HG03095 (cell line): ENCODE measurements at regions not wholly inside any gene's neighbourhood (a gene's known extent, or its start where the extent isn't known, plus 50 kb on each side); places are given as distances from the start of the nearest gene placed in this dataset.
"Not testable (repeated sequence)": the region's sequence is repeated elsewhere in the genome, so short reads cannot be mapped to it uniquely, and the experiment has no call there.

Experiments
- ATAC-seq: cut with Tn5 transposase; IDR thresholded peaks from one replicate; pipeline ENCODE4 v1.9.1; 2021; ENCODE audit warnings: moderate library complexity; ENCODE audit not compliant: unreplicated experiment

- not testable (repeated sequence) for ATAC-seq
Measured at GRCh38 chr2:87424763-87425154, 323.1 kb upstream of the PLGLB2 start.

DNA sequence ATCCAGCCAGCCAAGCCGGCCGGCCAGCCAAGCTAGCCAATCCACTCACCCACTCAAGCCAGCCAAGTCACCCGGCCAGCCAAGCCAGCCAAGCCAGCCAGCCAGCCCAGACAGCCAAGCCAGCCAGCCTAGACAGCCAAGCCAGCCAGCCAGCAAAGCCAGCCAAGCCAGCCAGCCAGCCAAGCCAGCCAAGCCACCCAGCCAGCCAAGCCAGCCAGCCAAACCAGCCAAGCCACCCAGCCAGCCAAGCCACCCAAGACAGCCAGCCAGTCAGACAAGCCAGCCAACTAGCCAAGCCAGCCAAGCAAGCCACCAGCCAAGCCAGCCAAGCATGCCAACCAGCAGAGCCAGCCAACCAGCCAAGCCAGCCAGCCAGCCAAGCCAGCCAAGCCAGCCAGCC lies 322.7 kb upstream of the PLGLB2 start:
- ATAC-seq: not testable (repeated sequence)

DNA sequence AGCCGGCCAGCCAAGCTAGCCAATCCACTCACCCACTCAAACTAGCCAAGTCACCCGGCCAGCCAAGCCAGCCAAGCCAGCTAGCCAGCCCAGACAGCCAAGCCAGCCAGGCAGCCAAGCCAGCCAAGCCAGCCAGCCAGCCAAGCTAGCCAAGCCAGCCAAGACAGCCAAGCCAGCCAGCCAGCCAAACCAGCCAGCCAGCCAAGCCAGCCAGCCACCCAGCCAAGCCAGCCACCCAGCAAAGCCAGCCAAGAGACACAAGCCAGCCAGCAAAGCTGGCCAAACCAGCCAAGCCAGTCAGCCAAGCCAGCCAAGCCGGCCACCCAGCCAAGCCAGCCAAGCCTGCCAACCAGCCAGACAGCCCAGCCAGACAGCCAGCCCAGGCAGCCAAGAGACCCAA lies 322.2 kb upstream of the PLGLB2 start:
- ATAC-seq: not testable (repeated sequence)

GRCh38 chr2:87428452-87429130 lies 319.3 kb upstream of the PLGLB2 start:
- ATAC-seq: not testable (repeated sequence)

DNA sequence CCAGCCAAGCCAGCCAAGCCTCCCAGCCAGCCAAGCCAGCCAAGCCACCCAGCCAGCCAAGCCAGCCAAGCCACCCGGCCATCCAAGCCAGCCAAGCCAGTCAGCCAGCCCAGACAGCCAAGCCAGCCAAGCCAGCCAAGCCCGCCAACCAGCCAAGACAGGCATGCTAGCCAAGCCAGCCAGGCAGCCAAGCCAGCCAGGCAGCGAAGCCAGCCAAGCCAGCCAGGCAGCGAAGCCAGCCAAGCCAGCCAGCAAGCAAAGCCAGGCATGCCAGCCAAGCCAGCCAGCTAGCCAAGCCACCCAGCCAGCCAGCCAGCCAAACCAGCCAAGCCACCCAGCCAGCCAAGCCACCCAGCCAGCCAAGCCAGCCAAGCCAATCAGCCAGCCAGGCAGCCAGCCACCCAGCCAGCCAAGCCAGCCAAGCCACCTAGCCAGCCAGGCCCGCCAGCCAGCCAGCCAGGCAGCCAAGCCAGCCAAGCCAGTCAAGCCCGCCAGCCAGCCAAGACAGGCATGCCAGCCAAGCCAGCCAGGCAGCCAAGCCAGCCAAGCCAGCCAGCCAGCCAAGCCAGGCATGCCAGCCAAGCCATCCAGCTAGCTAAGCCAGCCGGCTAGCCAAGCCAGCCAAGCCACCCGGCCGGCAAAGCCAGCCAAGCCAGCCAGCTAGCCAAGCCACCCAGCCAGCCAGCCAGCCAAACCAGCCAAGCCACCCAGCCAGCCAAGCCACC lies 318.5 kb upstream of the PLGLB2 start:
- ATAC-seq: not testable (repeated sequence)

- ATAC-seq: not testable (repeated sequence)
Measured at GRCh38 chr2:87429931-87430275, 318.0 kb upstream of the PLGLB2 start.

DNA sequence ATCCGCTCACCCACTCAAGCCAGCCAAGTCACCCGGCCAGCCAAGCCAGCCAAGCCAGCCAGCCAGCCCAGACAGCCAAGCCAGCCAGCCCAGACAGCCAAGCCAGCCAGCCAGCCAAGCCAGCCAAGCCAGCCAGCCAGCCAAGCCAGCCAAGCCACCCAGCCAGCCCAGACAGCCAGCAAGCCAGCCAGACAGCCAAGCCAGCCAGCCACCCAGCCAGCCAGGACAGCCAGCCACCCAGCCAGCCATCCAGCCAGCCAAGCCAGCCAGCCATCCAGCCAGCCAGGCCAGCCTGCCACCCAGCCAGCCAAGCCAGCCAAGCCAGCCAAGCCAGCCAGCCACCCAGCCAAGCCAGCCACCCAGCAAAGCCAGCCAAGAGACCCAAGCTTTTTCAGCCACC lies 316.8 kb upstream of the PLGLB2 start:
- ATAC-seq: not testable (repeated sequence)

- ATAC-seq: not testable (repeated sequence)
Measured at GRCh38 chr2:87432711-87433453, 315.0 kb upstream of the PLGLB2 start.

DNA sequence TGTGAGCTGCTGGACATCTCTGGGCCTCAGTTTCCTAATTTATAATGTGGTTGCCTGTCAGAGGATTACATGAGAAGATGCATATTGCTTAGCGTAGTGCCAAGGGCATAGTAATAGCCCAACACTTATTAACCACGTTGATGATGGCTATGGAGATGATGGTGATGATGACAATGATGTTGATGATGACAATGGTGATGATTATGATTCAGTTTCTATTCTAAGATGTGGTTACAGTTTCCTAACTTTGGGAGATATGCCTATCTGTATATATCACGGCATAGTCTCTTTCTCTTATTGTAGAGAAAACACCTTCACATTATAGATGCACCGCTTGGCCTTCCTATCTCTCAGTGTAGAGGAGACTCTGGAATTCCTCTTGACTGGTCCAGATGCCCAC lies 311.9 kb upstream of the PLGLB2 start:
- not testable (repeated sequence) for ATAC-seq

GRCh38 chr2:87437701-87438260 lies 310.1 kb upstream of the PLGLB2 start:
- ATAC-seq: not testable (repeated sequence)

GRCh38 chr2:87438780-87439454 lies 309.0 kb upstream of the PLGLB2 start:
- ATAC-seq: not testable (repeated sequence)

DNA sequence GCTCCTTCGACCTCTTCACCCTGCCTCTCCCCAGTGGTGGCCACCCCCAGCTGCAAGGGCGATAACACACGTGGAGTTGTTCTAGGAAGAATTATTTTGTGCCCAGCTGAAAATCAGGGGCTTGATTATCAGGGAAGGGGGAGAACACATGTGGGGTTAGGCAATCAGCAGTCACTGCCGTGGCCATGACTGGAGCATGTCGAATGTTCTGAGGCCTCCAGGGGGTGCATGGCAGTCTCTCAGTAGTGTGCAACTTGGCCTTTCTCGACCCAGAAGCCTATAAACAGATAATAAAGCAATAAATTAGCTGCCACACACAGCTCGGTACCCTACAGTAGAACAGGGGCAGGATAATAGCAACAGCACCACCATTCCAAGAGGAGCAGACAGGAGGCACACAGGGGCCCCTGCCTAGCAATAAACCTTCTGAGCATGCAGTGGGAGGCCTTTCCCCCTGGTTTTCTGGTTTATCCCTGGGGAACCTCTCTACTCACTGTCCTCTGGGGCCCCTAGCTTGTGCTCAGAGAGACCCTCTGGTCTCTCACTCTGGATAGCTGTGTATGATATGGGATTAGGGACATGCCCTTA lies 308.2 kb upstream of the PLGLB2 start:
- ATAC-seq: not testable (repeated sequence)

- not testable (repeated sequence) for ATAC-seq
Measured at GRCh38 chr2:87440650-87441049, 307.2 kb upstream of the PLGLB2 start.

GRCh38 chr2:87441375-87441774 lies 306.5 kb upstream of the PLGLB2 start:
- ATAC-seq: not testable (repeated sequence)

- peak; percentile 98 for ATAC-seq
Measured at GRCh38 chr2:87442983-87443577, 304.8 kb upstream of the PLGLB2 start.

GRCh38 chr2:87444951-87445350 lies 302.9 kb upstream of the PLGLB2 start:
- not testable (repeated sequence) for ATAC-seq

- not testable (repeated sequence) for ATAC-seq
Measured at GRCh38 chr2:87445613-87446312, 302.1 kb upstream of the PLGLB2 start.

- not testable (repeated sequence) for ATAC-seq
Measured at GRCh38 chr2:87446313-87446696, 301.6 kb upstream of the PLGLB2 start.

DNA sequence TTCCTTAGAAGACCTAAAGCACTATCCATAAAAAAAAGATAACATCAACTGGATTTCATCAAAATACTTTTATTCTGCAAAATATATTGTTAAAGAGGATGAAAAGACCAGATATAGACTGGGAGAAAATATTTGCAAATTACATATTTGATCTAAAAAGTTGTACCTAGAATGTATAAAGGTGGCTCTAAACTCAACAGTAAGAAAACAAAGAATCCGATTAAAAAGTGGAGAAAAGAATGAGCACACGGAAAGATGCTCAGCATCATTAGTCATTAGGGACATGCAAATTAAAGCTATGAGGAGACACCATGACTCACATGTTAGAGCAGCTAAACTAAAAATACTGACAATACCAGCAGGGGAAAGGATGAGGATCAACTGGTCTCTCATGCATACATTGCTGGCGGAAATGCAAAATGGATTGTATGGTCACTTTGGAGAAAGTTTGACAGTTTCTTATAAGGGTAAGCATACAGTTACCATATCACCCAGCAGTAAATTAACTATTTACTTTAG lies 298.4 kb upstream of the PLGLB2 start:
- peak; percentile 41 for ATAC-seq
